Mesothelial cell of epicardium (in vitro differentiated cells): ENCODE measurements at regions not wholly inside any gene's neighbourhood (a gene's known extent, or its start where the extent isn't known, plus 50 kb on each side); places are given as distances from the start of the nearest gene placed in this dataset.

ENCODE experiments used
- DNase-seq, 2 experiments: peaks; one replicate each; pipeline ENCODE4 v3.0.0; 2021; ENCODE audit warnings: low spot score in 2 of 2; ENCODE audit not compliant: unreplicated experiment in 2 of 2
- H3K27ac Mint-ChIP-seq: 2 replicates; pipeline ENCODE4 v1.8.0; 2021; ENCODE audit warnings: mixed read lengths
- H3K27me3 Mint-ChIP-seq: 2 replicates; pipeline ENCODE4 v1.8.0; 2021; ENCODE audit warnings: low read depth, mixed read lengths
- H3K36me3 Mint-ChIP-seq: 2 replicates; pipeline ENCODE4 v1.8.0; 2021; ENCODE audit warnings: mixed read lengths
- H3K4me1 Mint-ChIP-seq: 2 replicates; pipeline ENCODE4 v1.8.0; 2021; ENCODE audit warnings: mixed read lengths
- H3K4me3 Mint-ChIP-seq: 2 replicates; pipeline ENCODE4 v1.8.0; 2021; ENCODE audit warnings: mild to moderate bottlenecking, moderate library complexity, mixed read lengths
- H3K9me3 Mint-ChIP-seq: 2 replicates; pipeline ENCODE4 v1.8.0; 2021; ENCODE audit warnings: mixed read lengths
- CTCF ChIP-seq: fragments of 200-600 bp; sonication (generic); IDR thresholded peaks from one replicate; pipeline ENCODE4 v1.5.0; 2021; ENCODE audit warnings: antibody characterized with exemption; ENCODE audit not compliant: unreplicated experiment

- H3K36me3 Mint-ChIP-seq = peaks cover 5% of the 10 kb centered on the region
- DNase-seq = no peak
- no peak overlapping the region for H3K4me3 Mint-ChIP-seq
- H3K4me1 Mint-ChIP-seq = peaks cover 6% of the 10 kb centered on the region
- no peak overlapping the region for H3K27ac Mint-ChIP-seq
- H3K27me3 Mint-ChIP-seq = no peaks in the 10 kb centered on the region
- TF ChIP-seq CTCF = no peak
- H3K9me3 Mint-ChIP-seq = peaks cover 21% of the 10 kb centered on the region
Observed at GRCh38 chr13:83184150-83184475, 698.2 kb downstream of the SLITRK1 start.

GRCh38 chr13:83183439-83184149 is 698.7 kb downstream of the SLITRK1 start:
- Mint-ChIP-seq H3K9me3 (peaks cover 19% of the 10 kb centered on the region), H3K4me1 (peaks cover 6% of the 10 kb centered on the region), H3K27ac (no peak overlapping the region), H3K36me3 (peaks cover 5% of the 10 kb centered on the region), H3K27me3 (no peaks in the 10 kb centered on the region), H3K4me3 (no peak overlapping the region)
- DNase-seq = no peak
- TF ChIP-seq CTCF = no peak

- H3K36me3 Mint-ChIP-seq = peaks cover 5% of the 10 kb centered on the region
- peaks cover 12% of the 10 kb centered on the region for H3K9me3 Mint-ChIP-seq
- no peaks in the 10 kb centered on the region for H3K27me3 Mint-ChIP-seq
- peaks cover 6% of the 10 kb centered on the region for H3K4me1 Mint-ChIP-seq
- no peak overlapping the region for H3K4me3 Mint-ChIP-seq
- TF ChIP-seq CTCF = no peak
- no peak overlapping the region for H3K27ac Mint-ChIP-seq
- no peak for DNase-seq
Observed at GRCh38 chr13:83182845-83183244, 699.4 kb downstream of the SLITRK1 start.

- H3K36me3 Mint-ChIP-seq = no peaks in the 10 kb centered on the region
- peaks cover 6% of the 10 kb centered on the region for H3K4me1 Mint-ChIP-seq
- TF ChIP-seq CTCF = no peak
- H3K9me3 Mint-ChIP-seq = peaks cover 4% of the 10 kb centered on the region
- no peak overlapping the region for H3K4me3 Mint-ChIP-seq
- H3K27ac Mint-ChIP-seq = no peak overlapping the region
- no peaks in the 10 kb centered on the region for H3K27me3 Mint-ChIP-seq
- DNase-seq = no peak
Observed at GRCh38 chr13:83178008-83178407, 704.3 kb downstream of the SLITRK1 start.

GRCh38 chr13:83168590-83168989 is 713.7 kb downstream of the SLITRK1 start:
- Mint-ChIP-seq H3K4me3 (no peak overlapping the region), H3K9me3 (peaks cover 10% of the 10 kb centered on the region), H3K27ac (no peak overlapping the region), H3K36me3 (no peaks in the 10 kb centered on the region), H3K27me3 (no peaks in the 10 kb centered on the region), H3K4me1 (no peaks in the 10 kb centered on the region)
- DNase-seq = no peak
- TF ChIP-seq CTCF = no peak

- Mint-ChIP-seq H3K27ac (no peak overlapping the region), H3K36me3 (no peaks in the 10 kb centered on the region), H3K4me1 (no peaks in the 10 kb centered on the region), H3K27me3 (no peaks in the 10 kb centered on the region), H3K4me3 (no peak overlapping the region), H3K9me3 (peaks cover 1% of the 10 kb centered on the region)
- no peak for DNase-seq
- TF ChIP-seq CTCF = no peak
Observed at GRCh38 chr13:83167203-83167602, 715.1 kb downstream of the SLITRK1 start.
